Neutrophil (primary cell): ENCODE measurements at regions not wholly inside any gene's neighbourhood (a gene's known extent, or its start where the extent isn't known, plus 50 kb on each side); places are given as distances from the start of the nearest gene placed in this dataset.

Experiments used
- H3K27ac ChIP-seq: fragments of 200-600 bp; sonication (generic); 2 replicates; pipeline ENCODE4 v1.5.1; 2016; ENCODE audit warnings: mild to moderate bottlenecking, moderate library complexity
- H3K27me3 ChIP-seq: fragments of 200-600 bp; sonication (generic); 2 replicates; pipeline ENCODE4 v1.6.0; 2016; ENCODE audit warnings: mild to moderate bottlenecking
- H3K36me3 ChIP-seq: fragments of 200-600 bp; sonication (generic); 2 replicates; pipeline ENCODE4 v1.5.1; 2017
- H3K4me1 ChIP-seq, 2 experiments: fragments of 200-600 bp in 1 of 2; sonication (generic) in 1 of 2; 1 replicate in 1 of 2; 2 replicates in 1 of 2; pipeline versions ENCODE4 v1.5.1 to v1.6.1; 2013 to 2016; ENCODE audit warnings: low read depth in 1 of 2, low read length in 1 of 2, mild to moderate bottlenecking in 1 of 2, moderate library complexity in 1 of 2; ENCODE audit not compliant: control insufficient read depth in 1 of 2, insufficient read depth in 1 of 2
- H3K4me3 ChIP-seq, 2 experiments: fragments of 200-600 bp in 1 of 2; sonication (generic) in 1 of 2; 1 replicate in 1 of 2; 2 replicates in 1 of 2; pipeline ENCODE4 v1.5.1; 2013 to 2016; ENCODE audit warnings: low read depth in 1 of 2, low read length in 1 of 2, mild to moderate bottlenecking in 1 of 2, moderate library complexity in 1 of 2
- H3K9me3 ChIP-seq: fragments of 200-600 bp; sonication (generic); 2 replicates; pipeline ENCODE4 v1.5.1; 2016
- TF ChIP-seq, protein P1 (sequence below): fragments of 200-600 bp; sonication (generic); IDR thresholded peaks from 2 replicates; pipeline ENCODE4 v1.5.1; 2016; ENCODE audit warnings: antibody characterized with exemption

DNA sequence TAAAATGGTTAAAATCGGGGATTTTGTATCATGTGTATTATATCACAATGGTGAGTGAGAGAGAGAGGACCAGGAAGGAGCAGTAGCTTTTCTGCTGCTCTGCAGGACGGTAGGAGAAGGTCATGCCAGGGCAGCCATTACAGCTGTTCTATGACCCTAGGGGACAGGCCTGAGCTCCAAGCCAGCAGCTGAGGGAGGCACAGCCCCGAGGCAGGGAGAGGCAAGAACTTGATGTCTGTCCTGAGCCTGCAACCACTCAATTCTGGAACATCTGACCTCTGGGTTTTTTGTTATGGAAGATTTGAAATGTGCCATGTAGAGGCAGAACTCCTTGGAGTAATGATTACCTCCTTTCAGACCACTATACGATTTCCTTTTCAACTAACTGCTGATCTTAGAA is 135.8 kb upstream of the SH3BP4 start:
- no peak overlapping the region for H3K4me3 ChIP-seq
- no peaks in the 10 kb centered on the region for H3K27me3 ChIP-seq

DNA sequence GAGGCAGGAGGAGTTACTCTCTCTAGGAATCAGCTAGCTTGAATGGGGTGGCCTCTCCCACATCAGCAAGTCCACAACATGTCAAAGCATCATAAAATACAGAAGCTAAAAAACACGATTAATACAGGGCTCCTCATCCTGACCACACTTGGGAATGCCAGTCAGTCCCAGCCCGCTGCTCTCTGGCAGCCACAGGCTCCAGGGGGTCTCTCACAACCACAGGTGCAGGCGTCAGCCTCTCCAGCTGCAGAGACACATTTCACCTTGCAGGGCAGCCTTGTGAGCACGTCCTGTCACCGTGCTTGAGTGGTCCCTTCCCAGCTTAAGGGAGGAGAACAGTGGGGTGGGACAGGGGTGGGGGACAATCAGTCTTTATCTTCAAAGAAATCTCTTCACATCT is 137.4 kb upstream of the SH3BP4 start:
- TF ChIP-seq, protein P1, sequence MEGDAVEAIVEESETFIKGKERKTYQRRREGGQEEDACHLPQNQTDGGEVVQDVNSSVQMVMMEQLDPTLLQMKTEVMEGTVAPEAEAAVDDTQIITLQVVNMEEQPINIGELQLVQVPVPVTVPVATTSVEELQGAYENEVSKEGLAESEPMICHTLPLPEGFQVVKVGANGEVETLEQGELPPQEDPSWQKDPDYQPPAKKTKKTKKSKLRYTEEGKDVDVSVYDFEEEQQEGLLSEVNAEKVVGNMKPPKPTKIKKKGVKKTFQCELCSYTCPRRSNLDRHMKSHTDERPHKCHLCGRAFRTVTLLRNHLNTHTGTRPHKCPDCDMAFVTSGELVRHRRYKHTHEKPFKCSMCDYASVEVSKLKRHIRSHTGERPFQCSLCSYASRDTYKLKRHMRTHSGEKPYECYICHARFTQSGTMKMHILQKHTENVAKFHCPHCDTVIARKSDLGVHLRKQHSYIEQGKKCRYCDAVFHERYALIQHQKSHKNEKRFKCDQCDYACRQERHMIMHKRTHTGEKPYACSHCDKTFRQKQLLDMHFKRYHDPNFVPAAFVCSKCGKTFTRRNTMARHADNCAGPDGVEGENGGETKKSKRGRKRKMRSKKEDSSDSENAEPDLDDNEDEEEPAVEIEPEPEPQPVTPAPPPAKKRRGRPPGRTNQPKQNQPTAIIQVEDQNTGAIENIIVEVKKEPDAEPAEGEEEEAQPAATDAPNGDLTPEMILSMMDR = no peak
- H3K4me3 ChIP-seq = no peak overlapping the region
- no peaks in the 10 kb centered on the region for H3K36me3 ChIP-seq
- no peak overlapping the region for H3K27ac ChIP-seq
- H3K4me1 ChIP-seq = no peaks in the 10 kb centered on the region
- H3K9me3 ChIP-seq = no peaks in the 10 kb centered on the region
- H3K27me3 ChIP-seq = no peaks in the 10 kb centered on the region

More for the DNA sequence above, 135.8 kb upstream of the SH3BP4 start:
- Histone ChIP-seq H3K27ac (no peak overlapping the region), H3K36me3 (no peaks in the 10 kb centered on the region), H3K4me1 (no peaks in the 10 kb centered on the region), H3K9me3 (no peaks in the 10 kb centered on the region)
- TF ChIP-seq, protein P1 = no peak

DNA sequence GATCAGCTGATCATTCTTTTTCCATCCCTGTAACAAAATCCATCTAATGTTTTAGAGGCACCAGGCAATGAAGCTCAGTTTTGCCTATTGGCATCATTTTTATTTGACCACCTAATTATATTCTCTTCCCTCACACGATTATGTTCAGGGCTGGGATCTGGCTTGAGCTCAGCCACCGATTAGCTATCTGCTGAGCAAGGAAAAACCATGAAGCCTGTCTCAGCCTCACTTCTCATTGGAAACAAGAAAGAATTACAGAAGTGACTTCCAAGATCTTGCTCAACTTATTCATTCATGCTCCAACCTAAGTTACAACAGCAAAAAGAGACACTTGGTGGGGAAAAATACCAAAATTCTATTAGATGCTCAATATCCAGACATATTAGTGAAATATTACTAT is 139.0 kb upstream of the SH3BP4 start:
- Histone ChIP-seq H3K27ac (no peak overlapping the region), H3K4me1 (no peaks in the 10 kb centered on the region), H3K4me3 (no peak overlapping the region), H3K27me3 (no peaks in the 10 kb centered on the region), H3K36me3 (no peaks in the 10 kb centered on the region), H3K9me3 (no peaks in the 10 kb centered on the region)
- TF ChIP-seq, protein P1 = no peak

DNA sequence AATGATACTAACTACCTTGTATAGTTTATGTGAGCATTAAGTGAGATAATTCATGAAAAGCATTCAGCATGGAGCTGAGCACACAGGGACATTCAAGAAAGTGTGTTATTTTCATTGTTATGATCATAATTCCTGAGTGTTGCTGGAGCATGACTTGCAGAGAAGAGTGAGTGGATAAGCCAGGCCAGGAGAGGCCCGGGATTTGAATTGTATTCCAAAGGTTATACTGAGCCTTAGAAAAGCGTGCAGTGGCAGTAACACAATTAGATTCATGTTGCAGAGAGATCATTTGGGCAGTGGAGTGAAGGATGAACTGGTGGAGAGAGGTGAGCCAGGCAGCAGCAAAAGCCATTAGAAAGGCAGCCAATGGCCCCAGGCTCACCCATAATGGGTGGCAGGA is 142.9 kb upstream of the SH3BP4 start:
- Histone ChIP-seq H3K4me1 (no peaks in the 10 kb centered on the region), H3K9me3 (no peaks in the 10 kb centered on the region), H3K27ac (no peak overlapping the region), H3K4me3 (no peak overlapping the region), H3K36me3 (no peaks in the 10 kb centered on the region), H3K27me3 (no peaks in the 10 kb centered on the region)
- TF ChIP-seq, protein P1 = no peak

DNA sequence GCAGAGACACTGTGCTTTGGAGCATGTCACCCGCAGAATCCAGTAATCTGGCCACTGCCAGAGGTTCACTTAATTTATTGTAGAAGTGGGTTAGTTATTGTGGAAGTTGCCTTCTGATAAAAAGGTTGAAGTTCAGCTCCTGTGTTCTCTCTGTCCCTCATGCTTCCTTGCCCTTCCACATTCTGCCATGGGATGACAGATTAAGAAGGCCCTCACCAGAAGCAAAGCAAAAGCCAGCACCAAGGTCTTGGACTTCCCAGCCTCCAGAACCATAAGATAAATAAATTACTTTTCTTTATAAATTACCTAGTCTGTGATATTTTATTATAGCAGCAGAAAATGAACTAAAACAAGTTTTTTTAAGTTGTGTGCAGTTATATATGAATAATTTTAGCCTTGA is 145.0 kb upstream of the SH3BP4 start:
- TF ChIP-seq, protein P1 = no peak
- Histone ChIP-seq H3K36me3 (no peaks in the 10 kb centered on the region), H3K27me3 (no peaks in the 10 kb centered on the region), H3K4me3 (no peak overlapping the region), H3K27ac (no peak overlapping the region), H3K9me3 (no peaks in the 10 kb centered on the region), H3K4me1 (no peaks in the 10 kb centered on the region)

DNA sequence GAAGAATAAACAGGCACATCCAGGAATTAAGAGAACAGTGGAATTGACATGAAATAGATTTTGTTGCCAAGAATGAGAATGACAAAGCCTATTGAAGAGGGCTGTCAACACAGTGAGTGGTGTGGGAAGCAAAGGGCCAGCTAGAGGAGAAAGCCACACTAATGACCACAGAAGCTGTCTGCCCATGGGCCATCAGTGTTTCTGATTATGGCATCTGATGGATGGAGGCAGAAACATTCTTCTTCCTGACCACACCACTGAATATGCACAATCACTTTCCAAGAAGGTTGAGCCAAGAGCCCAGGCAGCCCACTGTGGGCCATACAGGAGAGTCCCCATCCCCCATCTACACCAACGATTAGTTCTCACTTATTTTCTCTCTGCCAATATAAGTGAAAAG is 146.0 kb upstream of the SH3BP4 start:
- H3K4me3 ChIP-seq = no peak overlapping the region
- no peaks in the 10 kb centered on the region for H3K36me3 ChIP-seq
- H3K27me3 ChIP-seq = no peaks in the 10 kb centered on the region
- H3K27ac ChIP-seq = no peak overlapping the region
- H3K9me3 ChIP-seq = no peaks in the 10 kb centered on the region
- TF ChIP-seq, protein P1 = no peak
- H3K4me1 ChIP-seq = no peaks in the 10 kb centered on the region
